ENCODE measurements at regions not wholly inside any gene's neighbourhood (a gene's known extent, or its start where the extent isn't known, plus 50 kb on each side); places are given as distances from the start of the nearest gene placed in this dataset.
"Not testable (repeated sequence)": the region's sequence is repeated elsewhere in the genome, so short reads cannot be mapped to it uniquely, and the experiment has no call there.

- DNase-seq (ENCODE audit: low read depth), result not testable (repeated sequence)
These were observed 129.7 kb downstream of the FAM72C start for GRCh38 chr1:143842058-143842457.

- not testable (repeated sequence) for DNase-seq (ENCODE audit: low read depth)
These were observed 132.6 kb downstream of the FAM72C start for GRCh38 chr1:143839182-143839581.

- DNase-seq (ENCODE audit: low read depth), result not testable (repeated sequence)
These were observed 133.2 kb downstream of the FAM72C start for GRCh38 chr1:143838598-143838929.

- DNase-seq (ENCODE audit: low read depth), result not testable (repeated sequence)
These were observed 133.7 kb downstream of the FAM72C start for GRCh38 chr1:143837924-143838597.

GRCh38 chr1:143833376-143833775 lies 138.4 kb downstream of the FAM72C start:
- DNase-seq (ENCODE audit: low read depth), result not testable (repeated sequence)

GRCh38 chr1:143832379-143832716 lies 139.4 kb downstream of the FAM72C start:
- not testable (repeated sequence) for DNase-seq (ENCODE audit: low read depth)

GRCh38 chr1:143831479-143832378 lies 140.1 kb downstream of the FAM72C start:
- not testable (repeated sequence) for DNase-seq (ENCODE audit: low read depth)

GRCh38 chr1:143826162-143826561 lies 145.6 kb downstream of the FAM72C start:
- not testable (repeated sequence) for DNase-seq (ENCODE audit: low read depth)

- DNase-seq (ENCODE audit: low read depth), result not testable (repeated sequence)
These were observed 147.5 kb downstream of the FAM72C start for GRCh38 chr1:143824266-143824665.

- not testable (repeated sequence) for DNase-seq (ENCODE audit: low read depth)
These were observed 151.7 kb downstream of the FAM72C start for GRCh38 chr1:143820058-143820457.

- not testable (repeated sequence) for DNase-seq (ENCODE audit: low read depth)
These were observed 155.4 kb downstream of the FAM72C start for GRCh38 chr1:143816369-143816768.

- not testable (repeated sequence) for DNase-seq (ENCODE audit: low read depth)
These were observed 166.4 kb downstream of the FAM72C start for GRCh38 chr1:143805374-143805773.

- DNase-seq (ENCODE audit: low read depth), result not testable (repeated sequence)
These were observed 167.0 kb downstream of the FAM72C start for GRCh38 chr1:143804707-143805356.

GRCh38 chr1:143803927-143804411 lies 167.8 kb downstream of the FAM72C start:
- not testable (repeated sequence) for DNase-seq (ENCODE audit: low read depth)

GRCh38 chr1:143803095-143803494 lies 168.7 kb downstream of the FAM72C start:
- DNase-seq (ENCODE audit: low read depth), result not testable (repeated sequence)

GRCh38 chr1:143799568-143800187 lies 172.1 kb downstream of the FAM72C start:
- DNase-seq (ENCODE audit: low read depth), result not testable (repeated sequence)

- not testable (repeated sequence) for DNase-seq (ENCODE audit: low read depth)
These were observed 175.4 kb downstream of the FAM72C start for GRCh38 chr1:143796369-143796768.

- not testable (repeated sequence) for DNase-seq (ENCODE audit: low read depth)
These were observed 179.5 kb downstream of the FAM72C start for GRCh38 chr1:143792047-143792937.

- DNase-seq (ENCODE audit: low read depth), result not testable (repeated sequence)
These were observed 185.4 kb downstream of the FAM72C start for GRCh38 chr1:143786381-143786780.

- DNase-seq (ENCODE audit: low read depth), result not testable (repeated sequence)
These were observed 185.9 kb downstream of the FAM72C start for GRCh38 chr1:143785883-143786282.

Data from CMK (cell line).